T1000 (cell line): ENCODE measurements at regions not wholly inside any gene's neighbourhood (a gene's known extent, or its start where the extent isn't known, plus 50 kb on each side); places are given as distances from the start of the nearest gene placed in this dataset.
"Not testable (repeated sequence)": the region's sequence is repeated elsewhere in the genome, so short reads cannot be mapped to it uniquely, and the experiment has no call there.

Experiments
- DNase-seq: peaks from one replicate; lab custom pipeline; 2025; ENCODE audit warnings: mixed read lengths; lab: John Stamatoyannopoulos, UW

DNA sequence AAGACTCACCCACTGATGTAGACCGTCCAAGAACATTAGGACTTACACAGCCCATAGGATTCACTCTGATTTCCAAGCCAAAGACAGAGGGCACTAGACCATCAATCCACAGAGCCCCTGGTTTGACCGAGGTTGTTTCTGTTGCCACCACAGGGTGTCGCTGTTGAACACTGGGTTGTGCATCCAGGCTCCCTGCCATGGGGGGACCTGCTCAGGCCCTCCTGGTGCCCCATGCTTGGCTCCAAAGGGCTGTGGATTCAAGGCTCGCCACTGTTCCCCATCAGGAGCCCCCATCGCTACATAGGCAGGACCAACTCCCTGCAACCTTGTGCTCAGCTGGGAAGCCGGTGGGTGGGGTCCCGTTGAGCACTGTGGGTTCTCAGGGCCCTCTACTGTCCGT lies 128.0 kb upstream of the ANO1 start:
- no peak for DNase-seq

DNA sequence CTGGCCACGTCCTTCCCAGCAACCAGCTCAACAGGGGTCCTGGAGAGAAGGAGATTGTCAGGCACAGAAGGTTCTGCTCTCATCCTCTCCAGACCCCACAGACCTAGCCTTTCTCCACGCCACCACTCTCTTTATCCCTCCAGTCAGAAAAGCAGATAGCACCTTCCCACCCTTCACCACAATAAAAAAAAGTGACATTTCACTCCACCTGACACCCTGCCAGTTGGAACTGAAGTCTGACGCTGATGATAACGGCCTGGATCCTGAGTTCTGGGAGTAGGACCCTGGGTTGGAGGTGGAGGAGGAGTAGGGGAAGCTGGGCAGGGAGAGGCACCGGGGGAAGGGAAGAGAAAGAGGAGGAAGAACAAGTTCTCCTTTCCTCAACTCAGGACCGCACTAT lies 127.5 kb upstream of the ANO1 start:
- no peak for DNase-seq

DNA sequence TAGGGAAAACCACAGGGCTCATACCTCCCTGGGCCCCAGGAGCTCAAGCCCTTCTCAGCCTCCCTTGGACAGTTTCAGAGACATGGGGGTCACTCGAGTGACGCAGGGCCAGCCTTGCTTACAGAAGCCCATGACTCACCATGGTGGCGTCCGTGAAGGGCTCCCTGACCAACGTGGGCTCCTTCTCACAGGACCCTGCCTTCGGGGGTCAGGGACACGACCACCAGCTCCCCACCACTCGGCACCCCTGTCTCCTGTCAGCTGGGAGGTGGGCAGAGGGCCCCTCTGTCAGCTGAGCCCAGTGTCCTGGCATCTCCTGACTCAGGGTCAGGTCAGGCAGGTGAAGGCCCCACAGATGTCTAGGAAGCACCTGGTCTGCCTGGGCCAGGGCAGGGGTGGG lies 126.3 kb upstream of the ANO1 start:
- no peak for DNase-seq

DNA sequence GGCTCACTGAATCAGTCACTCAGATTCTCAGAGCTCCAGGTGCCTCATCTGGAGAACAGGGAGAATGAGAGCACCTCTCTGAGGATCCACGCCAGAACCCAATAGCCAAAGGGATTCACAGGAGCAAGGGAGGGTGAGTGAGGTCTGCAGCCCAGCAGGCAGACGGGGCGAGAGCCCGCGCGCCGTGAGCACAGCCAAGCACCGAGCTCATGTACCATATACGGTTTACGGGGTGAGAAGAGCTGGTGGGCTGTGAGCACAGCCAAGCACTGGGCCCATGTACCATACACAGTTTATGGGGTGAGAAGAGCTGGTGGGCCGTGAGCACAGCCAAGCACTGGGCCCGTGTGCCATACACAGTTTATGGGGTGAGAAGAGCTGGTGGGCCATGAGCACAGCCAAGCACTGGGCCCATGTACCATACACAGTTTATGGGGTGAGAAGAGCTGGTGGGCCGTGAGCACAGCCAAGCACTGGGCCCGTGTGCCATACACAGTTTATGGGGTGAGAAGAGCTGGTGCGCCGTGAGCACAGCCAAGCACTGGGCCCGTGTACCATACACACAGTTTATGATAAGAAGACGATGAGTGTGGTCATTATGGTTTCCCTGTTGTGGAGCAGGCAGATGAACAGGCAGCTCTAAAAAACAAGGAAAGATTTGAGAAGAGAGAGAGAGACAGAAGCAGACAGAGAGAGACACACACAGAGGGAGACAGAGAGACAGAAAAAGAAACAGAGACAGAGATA lies 125.7 kb upstream of the ANO1 start:
- not testable (repeated sequence) for DNase-seq

DNA sequence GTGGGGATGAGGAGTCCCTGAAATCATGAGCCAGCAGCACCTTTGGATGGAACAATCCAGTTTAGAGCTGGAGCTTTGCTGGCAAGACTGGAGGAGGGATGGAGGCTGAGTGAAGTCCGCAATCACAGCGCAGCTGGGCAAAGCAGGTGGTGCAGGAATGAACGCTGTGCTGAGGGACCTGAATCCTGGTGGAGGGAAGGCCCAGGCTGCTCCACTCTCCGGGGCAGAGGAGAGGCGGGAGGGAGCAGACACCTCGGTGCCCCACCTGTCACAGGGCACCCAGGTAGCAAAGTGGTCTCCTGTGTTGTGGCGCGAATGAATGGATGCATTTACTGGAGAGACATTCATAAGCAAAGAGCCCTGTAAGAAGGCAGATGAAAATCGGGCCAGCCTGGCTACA lies 124.8 kb upstream of the ANO1 start:
- no peak for DNase-seq

DNA sequence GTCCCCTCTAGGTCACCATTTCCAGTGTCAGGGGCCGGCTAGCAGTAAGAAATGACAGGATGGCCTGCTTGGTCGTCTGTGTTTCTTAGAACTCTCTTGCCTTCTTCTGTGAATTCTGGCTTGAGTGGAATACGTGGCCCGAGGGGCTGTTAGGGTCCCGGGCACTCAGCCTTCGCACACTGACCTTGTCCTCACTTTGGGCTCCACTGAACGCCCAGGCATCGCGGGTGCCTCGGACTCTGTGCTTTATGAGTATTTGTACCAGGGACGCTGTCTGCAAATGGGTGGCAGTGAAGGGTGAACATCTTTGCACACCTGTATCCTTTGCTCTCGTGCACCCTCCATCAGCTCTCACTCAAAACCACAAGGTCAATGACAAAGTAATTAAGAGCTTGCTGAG lies 123.4 kb upstream of the ANO1 start:
- DNase-seq = no peak

DNA sequence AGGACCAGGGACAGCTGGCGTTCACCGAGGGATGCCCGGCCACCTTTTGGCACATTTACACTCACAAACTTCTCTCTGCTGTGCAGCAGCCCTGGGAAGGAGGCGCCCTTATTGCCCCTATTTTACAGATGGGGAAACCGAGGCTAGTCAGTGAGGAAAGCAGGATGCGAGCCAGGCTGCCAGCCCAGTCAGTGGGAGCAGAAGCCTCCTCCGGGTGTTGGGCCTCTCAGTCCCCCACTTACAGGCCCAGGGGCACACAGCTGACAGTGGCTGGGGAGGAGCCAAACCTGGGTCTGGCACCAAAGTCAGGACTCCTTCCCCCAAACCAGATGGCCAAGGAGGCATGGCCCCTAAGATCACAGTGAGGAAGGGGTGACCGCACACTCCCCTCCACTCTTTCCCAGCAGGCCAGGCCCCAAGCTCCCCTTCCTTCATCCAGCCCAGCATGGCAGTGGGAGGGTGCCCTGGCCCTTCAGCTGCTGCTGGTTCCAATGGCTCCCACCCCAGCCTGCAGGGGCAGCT lies 121.4 kb upstream of the ANO1 start:
- no peak for DNase-seq

DNA sequence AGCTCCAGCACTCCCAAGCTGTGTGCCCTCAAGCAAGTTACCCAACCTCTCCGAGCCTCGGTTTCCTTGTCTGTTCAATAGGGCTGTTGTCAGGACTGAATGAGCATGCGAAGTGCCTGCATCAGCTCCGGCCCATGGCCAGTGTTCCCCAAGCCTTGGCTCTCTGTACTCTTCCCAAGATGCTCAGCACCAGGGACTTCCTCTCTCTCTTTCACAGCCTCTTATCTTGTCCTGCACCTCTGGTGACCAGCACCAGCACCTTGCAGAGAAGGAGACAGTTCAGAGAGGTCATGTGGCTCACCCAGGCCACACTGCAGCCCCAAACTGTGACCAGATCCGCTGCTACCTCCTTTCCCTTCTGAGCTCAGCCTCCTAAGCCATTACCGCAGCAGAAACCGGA lies 120.3 kb upstream of the ANO1 start:
- DNase-seq = no peak

DNA sequence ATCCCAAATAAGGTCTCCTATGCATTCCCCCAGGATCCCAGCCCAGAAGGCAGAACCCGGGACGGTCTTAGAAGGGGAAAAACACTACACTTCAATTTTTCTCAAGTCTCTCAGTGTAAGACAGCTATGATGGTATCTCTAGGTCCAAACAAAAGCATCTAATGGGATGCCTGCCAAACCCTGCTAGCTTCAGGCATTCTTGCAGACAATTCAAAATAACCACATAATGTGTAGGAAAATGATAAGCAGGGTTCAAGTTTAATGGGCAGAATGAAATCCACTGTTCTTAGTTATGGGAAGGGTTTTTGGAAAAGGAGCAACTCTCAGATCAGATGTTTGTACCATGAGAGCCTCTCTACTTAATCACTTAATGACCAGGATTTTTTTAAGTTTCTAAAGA lies 119.8 kb upstream of the ANO1 start:
- no peak for DNase-seq

DNA sequence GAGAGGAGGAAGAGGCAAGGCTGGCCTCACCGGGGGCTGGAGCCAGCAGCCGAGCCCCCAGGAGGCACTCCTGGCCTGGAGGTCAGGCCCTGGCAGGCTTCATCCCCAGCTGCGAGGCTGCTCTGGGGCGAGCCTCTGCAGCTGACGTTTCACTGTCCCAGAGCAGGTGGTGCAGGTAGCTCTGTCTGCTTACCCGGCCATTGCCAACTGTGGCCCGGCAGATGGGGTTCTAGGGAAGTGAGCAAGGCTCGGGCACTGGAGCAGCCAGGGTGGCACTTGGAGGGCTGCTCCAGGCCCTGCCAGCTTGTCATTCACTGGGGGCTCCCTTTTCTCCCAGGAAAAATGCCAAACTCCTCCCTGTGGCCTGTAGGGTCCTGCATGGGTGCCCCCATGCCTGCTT lies 118.7 kb upstream of the ANO1 start:
- no peak for DNase-seq

DNA sequence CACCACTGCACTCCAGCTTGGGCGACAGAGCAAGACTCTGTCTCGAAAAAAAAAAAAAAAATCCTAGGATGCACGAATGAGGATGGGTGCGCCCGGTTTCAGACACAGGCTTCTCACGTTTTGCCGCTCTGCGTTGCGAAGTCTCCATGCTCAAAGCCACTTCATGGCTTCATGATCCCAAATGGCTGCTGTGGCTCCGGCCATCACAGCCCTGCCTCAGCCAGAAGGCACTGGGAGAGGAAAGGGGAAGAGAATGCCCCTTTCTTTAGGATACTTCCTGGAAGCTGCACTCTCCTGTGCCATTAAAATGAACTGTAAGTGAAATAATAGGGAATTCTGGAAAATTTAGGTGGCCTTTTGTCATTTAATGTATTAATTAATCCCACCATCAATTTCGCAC lies 116.4 kb upstream of the ANO1 start:
- DNase-seq = no peak

DNA sequence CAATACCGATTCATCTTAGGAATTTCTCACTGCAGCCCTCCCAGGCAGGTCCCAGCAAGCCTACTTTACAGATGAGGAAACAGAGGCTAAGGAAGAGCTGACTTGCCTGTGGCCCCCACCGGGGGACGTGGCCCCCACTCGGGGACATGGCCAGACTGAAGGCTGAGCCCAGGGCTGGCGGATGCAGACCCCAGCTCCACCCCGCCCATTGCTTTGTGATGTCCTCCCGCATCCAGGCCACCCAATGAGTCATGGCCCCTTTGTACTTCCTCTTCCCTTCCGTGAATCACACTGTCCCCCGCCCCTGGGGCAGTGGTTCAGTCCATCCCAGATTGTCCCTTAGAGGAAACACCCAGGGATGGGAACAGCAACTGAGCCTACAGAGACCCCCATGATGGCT lies 116.0 kb upstream of the ANO1 start:
- DNase-seq = no peak

DNA sequence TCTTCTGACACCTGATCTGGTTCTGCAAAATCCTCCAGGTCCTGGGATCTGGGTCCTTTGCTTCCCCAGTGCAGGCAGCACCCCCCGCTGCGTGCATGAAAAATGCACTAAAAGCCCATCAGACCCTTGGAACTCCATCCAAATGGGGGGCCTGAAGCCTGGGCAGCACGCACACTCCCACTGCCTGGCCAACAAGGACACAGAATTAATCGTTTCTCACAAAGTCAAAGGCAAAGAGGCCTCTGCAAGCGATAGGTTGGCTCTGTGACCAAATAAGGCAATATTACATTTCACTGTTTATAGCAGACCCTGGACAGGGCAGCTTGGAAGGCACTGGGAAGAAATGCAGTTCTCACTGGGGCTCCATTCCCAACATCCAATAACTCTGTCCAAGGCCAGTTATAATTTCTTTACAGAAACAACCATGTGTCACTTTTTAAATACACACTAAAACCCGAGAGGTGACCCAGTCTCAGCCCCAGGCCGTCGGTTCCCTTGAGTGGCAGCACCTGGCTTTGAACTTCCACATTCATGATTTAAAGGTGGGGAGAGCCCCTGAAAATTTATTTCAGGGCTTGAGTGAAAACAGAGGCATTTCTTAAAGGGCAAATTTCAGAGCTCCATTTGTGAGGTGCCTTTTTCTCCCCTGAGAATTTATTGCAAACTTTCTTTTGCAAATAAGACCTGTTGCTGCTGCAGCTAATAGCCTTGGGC lies 114.4 kb upstream of the ANO1 start:
- no peak for DNase-seq

DNA sequence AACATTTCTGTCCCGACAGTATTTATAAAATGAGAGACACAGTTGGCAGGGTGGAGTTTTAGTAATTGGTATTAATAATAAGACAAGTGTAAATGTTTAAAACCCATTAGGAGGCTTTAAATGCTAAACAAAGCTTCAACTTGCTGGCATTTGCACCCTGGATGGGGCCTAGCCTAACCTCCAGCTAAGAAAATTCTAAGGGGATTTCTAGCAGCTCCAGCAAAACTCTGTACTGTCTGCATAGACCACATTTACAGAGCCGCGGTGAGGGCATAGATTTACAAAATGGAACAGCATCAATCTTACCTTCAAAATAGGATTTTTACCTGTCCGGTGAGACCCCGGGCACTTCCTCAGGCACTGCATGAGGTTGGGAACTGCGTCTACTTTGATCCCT lies 113.9 kb upstream of the ANO1 start:
- DNase-seq = no peak

DNA sequence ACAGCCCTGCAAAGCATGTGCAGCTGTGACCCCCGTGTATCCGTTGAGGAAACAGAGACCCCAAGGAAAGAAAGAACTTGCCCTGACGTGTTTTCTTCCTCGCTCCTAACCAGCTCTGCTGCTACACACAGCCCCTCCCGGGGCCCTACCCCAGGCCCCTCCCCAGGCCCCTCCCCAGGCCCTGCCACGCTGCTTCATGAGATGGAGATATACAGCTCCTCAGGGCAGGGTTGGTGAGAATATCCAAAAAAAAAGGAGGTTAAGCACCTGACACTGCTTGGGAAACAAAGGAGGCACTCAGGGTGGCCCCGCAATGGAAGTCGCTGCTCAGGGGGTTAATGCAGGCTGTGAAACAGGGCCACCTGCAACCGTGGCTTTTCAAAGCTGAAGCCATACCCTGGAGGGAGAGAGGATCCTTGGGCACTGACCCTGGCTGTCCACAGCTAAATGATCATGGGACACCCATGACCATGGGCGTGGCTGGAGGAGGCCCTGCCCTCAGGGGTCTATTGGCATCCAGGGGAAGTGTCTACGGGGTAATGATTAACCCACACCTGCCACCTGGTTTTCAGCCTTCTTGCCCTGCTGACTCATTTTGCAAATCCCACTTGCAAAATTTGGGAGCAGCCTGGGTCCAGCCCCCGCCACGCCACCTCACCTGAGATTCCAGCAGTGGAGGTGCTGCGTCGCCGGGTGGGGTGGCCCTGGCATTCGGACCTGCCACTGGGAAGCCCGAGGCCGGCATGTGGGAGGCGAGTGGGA lies 112.1 kb upstream of the ANO1 start:
- DNase-seq = no peak

DNA sequence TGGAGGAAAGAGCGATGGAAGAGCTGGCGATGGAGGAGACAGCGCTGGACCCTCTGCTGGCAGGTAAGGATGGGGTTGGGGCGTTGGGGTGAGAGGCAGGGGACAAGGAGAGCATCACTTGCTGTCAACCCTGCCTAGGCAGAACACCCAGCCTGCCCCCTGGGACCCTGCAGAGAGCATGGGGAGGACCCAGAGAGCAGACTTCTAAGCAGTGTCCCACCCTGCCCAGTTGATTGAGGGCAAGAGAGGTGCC lies 111.6 kb upstream of the ANO1 start:
- no peak for DNase-seq

DNA sequence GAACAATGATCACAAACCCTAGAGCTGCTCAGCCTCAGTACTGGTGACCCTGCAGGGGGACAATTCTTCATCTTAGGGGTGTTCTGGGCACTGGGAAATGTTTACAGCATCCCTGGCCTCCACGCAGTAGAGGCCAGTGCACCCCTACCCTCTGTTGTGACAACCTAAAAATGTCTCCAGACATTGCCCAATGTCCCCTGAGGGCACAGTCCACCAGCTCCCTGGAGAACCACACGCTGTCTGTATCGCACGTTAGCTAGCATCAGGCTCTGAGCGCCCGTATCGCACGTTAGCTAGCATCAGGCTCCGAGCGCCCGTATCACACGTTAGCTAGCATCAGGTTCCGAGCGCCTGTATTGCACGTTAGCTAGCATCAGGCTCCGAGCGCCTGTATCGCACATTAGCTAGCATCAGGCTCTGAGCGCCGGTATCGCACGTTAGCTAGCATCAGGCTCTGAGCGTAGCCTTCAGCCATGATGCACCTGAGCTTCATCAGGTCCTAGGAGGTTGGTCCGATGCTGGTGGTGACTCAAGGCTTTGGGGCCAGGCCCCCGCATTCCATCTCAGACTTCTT lies 111.1 kb upstream of the ANO1 start:
- DNase-seq = no peak

DNA sequence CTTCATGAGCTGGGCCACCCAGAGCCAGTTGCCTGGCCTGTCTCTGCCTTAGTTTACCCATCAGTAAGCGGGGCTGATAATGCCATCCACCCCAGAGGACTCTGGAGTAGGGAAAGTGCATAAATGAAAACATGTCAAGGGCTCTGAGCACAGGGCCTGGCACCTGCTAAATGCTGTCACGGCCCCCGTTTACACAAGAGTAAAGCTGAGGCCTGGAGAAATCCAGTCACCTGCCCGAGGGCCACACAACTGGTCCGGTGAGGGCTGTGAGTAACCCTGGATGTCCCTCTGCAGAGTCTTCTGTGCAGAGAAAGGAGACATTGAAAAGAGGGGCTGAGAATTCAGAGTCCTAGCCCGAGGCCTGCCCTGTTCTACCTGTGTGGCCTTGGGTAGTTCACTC lies 110.6 kb upstream of the ANO1 start:
- DNase-seq = no peak

DNA sequence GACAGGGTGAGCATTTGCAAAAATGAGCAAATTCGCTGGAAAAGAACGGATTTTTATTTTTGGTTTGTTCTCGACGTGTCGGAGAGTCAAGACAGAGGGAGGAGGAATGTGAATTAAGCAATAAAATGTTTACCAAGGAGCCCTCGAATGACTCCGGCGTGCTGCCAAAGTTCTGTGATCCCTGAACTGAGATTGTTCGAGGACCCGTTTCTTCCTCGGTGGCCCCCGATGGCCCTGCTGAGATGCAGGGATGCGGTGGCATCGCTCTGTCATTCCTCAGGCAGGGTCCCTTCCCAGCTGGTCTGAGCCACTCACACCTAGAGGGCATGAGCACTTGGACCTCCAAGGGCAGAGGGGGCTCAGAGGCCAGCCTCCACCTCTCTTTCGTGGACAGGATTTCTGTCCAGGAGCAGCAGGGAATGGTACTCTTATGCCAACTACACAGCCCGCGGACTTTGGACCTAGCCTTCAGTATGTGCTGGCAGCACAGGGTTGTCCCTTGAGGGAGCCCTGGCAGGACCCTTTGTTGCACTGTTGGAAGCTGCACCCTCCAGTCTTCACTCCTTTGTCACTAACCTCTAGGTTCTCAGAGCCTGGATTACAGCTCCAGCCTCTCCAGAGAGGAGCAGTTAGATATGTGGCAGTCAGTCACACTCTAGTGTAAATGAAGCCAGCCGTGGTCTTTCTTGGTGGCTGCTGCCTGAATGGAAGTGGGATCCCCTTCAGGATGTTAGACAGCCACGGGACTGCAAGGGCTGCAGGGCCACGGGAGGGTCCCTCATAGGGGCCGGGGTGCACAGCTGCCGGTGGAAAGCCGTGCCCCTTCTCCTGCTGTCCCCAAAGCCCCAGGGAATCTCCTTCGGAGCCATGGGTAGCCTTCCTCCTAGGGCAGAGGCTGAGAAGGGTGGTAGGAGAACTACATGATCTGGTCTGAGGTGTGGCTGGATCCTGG lies 109.4 kb upstream of the ANO1 start:
- DNase-seq = no peak

DNA sequence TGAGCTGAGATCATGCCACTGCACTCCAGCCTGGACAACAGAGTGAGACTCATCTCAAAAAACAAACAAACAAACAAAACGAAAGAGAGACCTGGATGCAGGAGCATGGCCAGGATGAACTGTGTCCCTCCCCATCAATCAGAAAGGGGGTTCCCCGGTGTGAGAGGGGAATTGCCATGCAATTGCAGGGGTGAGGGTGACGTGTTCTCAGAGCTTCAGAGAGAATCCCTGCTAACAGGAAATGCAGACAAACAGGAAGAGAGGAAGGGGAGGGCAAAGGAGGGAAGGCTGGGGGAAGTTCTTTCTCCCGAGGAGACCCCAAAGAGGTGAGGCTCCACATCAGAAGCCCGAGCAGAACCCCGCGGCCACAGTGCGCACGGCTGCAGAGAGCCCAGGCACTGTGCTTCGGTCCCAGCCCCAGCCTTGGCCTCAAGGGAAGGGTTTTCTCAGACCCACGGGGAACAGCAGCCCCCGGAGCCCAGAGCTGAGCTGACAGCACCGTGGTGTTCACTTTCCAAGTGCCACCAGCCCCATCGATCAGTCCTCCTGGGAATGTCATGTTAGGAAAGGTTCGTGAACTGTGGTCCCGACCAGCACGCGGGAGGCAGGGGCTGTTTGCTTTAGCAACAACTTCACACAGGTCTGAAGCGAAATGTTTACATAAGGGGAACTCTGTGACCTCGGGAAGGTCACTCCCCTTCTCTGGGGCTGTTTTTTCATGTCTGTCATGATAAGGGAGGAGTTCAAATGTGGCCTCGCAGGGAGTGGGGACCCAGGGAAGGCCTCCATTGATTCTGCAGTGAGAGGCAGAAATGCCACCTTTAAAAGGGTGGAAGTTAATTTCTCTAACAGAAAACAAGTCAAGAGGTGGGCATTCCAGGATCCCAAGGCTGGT lies 108.0 kb upstream of the ANO1 start:
- no peak for DNase-seq
